DND-41 (cell line): ENCODE measurements at regions not wholly inside any gene's neighbourhood (a gene's known extent, or its start where the extent isn't known, plus 50 kb on each side); places are given as distances from the start of the nearest gene placed in this dataset.

Experiments
- EZH2 ChIP-seq: IDR thresholded peaks from 3 replicates; pipeline ENCODE4 v1.6.1; 2012; ENCODE audit warnings: borderline replicate concordance, low read depth, mild to moderate bottlenecking, moderate library complexity, low read length, inconsistent platforms; ENCODE audit not compliant: severe bottlenecking
- TF ChIP-seq, protein P1 (sequence below): IDR thresholded peaks from 2 replicates; pipeline ENCODE4 v1.5.1; 2012; ENCODE audit warnings: borderline replicate concordance, low read length, moderate library complexity, mild to moderate bottlenecking; ENCODE audit not compliant: poor library complexity, severe bottlenecking; ENCODE audit errors: extremely low read depth

DNA sequence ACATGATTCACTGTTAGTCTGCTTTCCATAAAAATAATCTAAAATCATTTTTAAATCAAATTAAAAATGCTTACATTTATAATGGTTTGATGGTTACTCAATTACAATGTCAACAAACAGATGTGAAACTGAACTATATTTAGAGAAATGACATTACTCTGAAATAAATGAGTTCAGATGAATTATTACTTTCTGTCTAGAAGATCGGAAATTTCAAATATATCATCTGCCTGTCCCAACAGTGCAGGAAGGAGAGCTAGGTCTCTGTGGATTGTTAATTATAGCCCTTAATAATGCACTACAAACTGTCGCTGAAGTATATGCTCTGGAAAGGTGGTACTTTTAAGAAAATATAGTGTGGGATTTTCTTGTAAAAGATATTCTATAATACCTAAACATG is 109.8 kb downstream of the DSEL start:
- TF ChIP-seq, protein P1, sequence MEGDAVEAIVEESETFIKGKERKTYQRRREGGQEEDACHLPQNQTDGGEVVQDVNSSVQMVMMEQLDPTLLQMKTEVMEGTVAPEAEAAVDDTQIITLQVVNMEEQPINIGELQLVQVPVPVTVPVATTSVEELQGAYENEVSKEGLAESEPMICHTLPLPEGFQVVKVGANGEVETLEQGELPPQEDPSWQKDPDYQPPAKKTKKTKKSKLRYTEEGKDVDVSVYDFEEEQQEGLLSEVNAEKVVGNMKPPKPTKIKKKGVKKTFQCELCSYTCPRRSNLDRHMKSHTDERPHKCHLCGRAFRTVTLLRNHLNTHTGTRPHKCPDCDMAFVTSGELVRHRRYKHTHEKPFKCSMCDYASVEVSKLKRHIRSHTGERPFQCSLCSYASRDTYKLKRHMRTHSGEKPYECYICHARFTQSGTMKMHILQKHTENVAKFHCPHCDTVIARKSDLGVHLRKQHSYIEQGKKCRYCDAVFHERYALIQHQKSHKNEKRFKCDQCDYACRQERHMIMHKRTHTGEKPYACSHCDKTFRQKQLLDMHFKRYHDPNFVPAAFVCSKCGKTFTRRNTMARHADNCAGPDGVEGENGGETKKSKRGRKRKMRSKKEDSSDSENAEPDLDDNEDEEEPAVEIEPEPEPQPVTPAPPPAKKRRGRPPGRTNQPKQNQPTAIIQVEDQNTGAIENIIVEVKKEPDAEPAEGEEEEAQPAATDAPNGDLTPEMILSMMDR: no peak
- no peak for TF ChIP-seq EZH2
